ENCODE measurements at regions not wholly inside any gene's neighbourhood (a gene's known extent, or its start where the extent isn't known, plus 50 kb on each side); places are given as distances from the start of the nearest gene placed in this dataset.

- H3K27ac Mint-ChIP-seq = no peak overlapping the region
- H3K36me3 Mint-ChIP-seq (ENCODE audit: low read depth) = no peaks in the 10 kb centered on the region
- no peak overlapping the region for H3K4me3 Mint-ChIP-seq
- intact Hi-C loops (cut with micrococcal nuclease) = no loop called here
- H3K27me3 Mint-ChIP-seq (ENCODE audit: insufficient read depth) = no peaks in the 10 kb centered on the region
- no peaks in the 10 kb centered on the region for H3K4me1 Mint-ChIP-seq (ENCODE audit: low read depth)
- no peak for DNase-seq (ENCODE audit: low spot score)
- no peaks in the 10 kb centered on the region for H3K9me3 Mint-ChIP-seq
Measured at GRCh38 chr9:105908069-105908468, 213.7 kb downstream of the TMEM38B start.

- intact Hi-C loops (cut with micrococcal nuclease) = no loop called here
Measured at GRCh38 chr9:105911104-105911911, 217.0 kb downstream of the TMEM38B start.

GRCh38 chr9:105912157-105912862, 218.0 kb downstream of the TMEM38B start:
- Mint-ChIP-seq H3K36me3 (ENCODE audit: low read depth) (no peaks in the 10 kb centered on the region), H3K4me1 (ENCODE audit: low read depth) (no peaks in the 10 kb centered on the region), H3K27me3 (ENCODE audit: insufficient read depth) (no peaks in the 10 kb centered on the region), H3K4me3 (no peak overlapping the region), H3K27ac (no peak overlapping the region), H3K9me3 (no peaks in the 10 kb centered on the region)
- intact Hi-C loops (cut with micrococcal nuclease) = no loop called here
- DNase-seq (ENCODE audit: low spot score) = no peak

More at GRCh38 chr9:105911104-105911911, 217.0 kb downstream of the TMEM38B start:
- H3K9me3 Mint-ChIP-seq = no peaks in the 10 kb centered on the region
- no peak overlapping the region for H3K27ac Mint-ChIP-seq
- no peak overlapping the region for H3K4me3 Mint-ChIP-seq
- no peak for DNase-seq (ENCODE audit: low spot score)
- H3K4me1 Mint-ChIP-seq (ENCODE audit: low read depth) = no peaks in the 10 kb centered on the region
- no peaks in the 10 kb centered on the region for H3K27me3 Mint-ChIP-seq (ENCODE audit: insufficient read depth)
- H3K36me3 Mint-ChIP-seq (ENCODE audit: low read depth) = no peaks in the 10 kb centered on the region

- no peak overlapping the region for H3K4me3 Mint-ChIP-seq
- no peaks in the 10 kb centered on the region for H3K36me3 Mint-ChIP-seq (ENCODE audit: low read depth)
- intact Hi-C loops (cut with micrococcal nuclease) = no loop called here
- DNase-seq (ENCODE audit: low spot score) = no peak
- H3K9me3 Mint-ChIP-seq = no peaks in the 10 kb centered on the region
- no peak overlapping the region for H3K27ac Mint-ChIP-seq
- no peaks in the 10 kb centered on the region for H3K27me3 Mint-ChIP-seq (ENCODE audit: insufficient read depth)
- no peaks in the 10 kb centered on the region for H3K4me1 Mint-ChIP-seq (ENCODE audit: low read depth)
Measured at GRCh38 chr9:105912863-105913516, 218.6 kb downstream of the TMEM38B start.

- no peak for DNase-seq (ENCODE audit: low spot score)
- H3K9me3 Mint-ChIP-seq = no peaks in the 10 kb centered on the region
- H3K27me3 Mint-ChIP-seq (ENCODE audit: insufficient read depth) = no peaks in the 10 kb centered on the region
- no peaks in the 10 kb centered on the region for H3K4me1 Mint-ChIP-seq (ENCODE audit: low read depth)
- H3K4me3 Mint-ChIP-seq = no peak overlapping the region
- no peak overlapping the region for H3K27ac Mint-ChIP-seq
- intact Hi-C loops (cut with micrococcal nuclease) = no loop called here
- no peaks in the 10 kb centered on the region for H3K36me3 Mint-ChIP-seq (ENCODE audit: low read depth)
Measured at GRCh38 chr9:105921057-105921726, 226.9 kb downstream of the TMEM38B start.

- no peak overlapping the region for H3K27ac Mint-ChIP-seq
- no peak for DNase-seq (ENCODE audit: low spot score)
- no peaks in the 10 kb centered on the region for H3K9me3 Mint-ChIP-seq
- intact Hi-C loops (cut with micrococcal nuclease) = no loop called here
- no peaks in the 10 kb centered on the region for H3K4me1 Mint-ChIP-seq (ENCODE audit: low read depth)
- no peaks in the 10 kb centered on the region for H3K36me3 Mint-ChIP-seq (ENCODE audit: low read depth)
- no peak overlapping the region for H3K4me3 Mint-ChIP-seq
- H3K27me3 Mint-ChIP-seq (ENCODE audit: insufficient read depth) = no peaks in the 10 kb centered on the region
Measured at GRCh38 chr9:105928416-105928815, 234.1 kb downstream of the TMEM38B start.

GRCh38 chr9:105930011-105930627, 235.8 kb downstream of the TMEM38B start:
- Mint-ChIP-seq H3K36me3 (ENCODE audit: low read depth) (no peaks in the 10 kb centered on the region), H3K4me1 (ENCODE audit: low read depth) (no peaks in the 10 kb centered on the region), H3K27me3 (ENCODE audit: insufficient read depth) (no peaks in the 10 kb centered on the region), H3K4me3 (no peak overlapping the region), H3K9me3 (no peaks in the 10 kb centered on the region), H3K27ac (no peak overlapping the region)
- no peak for DNase-seq (ENCODE audit: low spot score)
- intact Hi-C loops (cut with micrococcal nuclease) = no loop called here

- H3K4me3 Mint-ChIP-seq = no peak overlapping the region
- intact Hi-C loops (cut with micrococcal nuclease) = no loop called here
- no peaks in the 10 kb centered on the region for H3K9me3 Mint-ChIP-seq
- no peaks in the 10 kb centered on the region for H3K27me3 Mint-ChIP-seq (ENCODE audit: insufficient read depth)
- H3K27ac Mint-ChIP-seq = no peak overlapping the region
- no peaks in the 10 kb centered on the region for H3K4me1 Mint-ChIP-seq (ENCODE audit: low read depth)
- no peaks in the 10 kb centered on the region for H3K36me3 Mint-ChIP-seq (ENCODE audit: low read depth)
- DNase-seq (ENCODE audit: low spot score) = no peak
Measured at GRCh38 chr9:105932276-105932675, 237.9 kb downstream of the TMEM38B start.

GRCh38 chr9:105950448-105950847, 256.1 kb downstream of the TMEM38B start:
- intact Hi-C loops (cut with micrococcal nuclease) = no loop called here
- no peaks in the 10 kb centered on the region for H3K4me1 Mint-ChIP-seq (ENCODE audit: low read depth)
- no peaks in the 10 kb centered on the region for H3K36me3 Mint-ChIP-seq (ENCODE audit: low read depth)
- H3K27me3 Mint-ChIP-seq (ENCODE audit: insufficient read depth) = no peaks in the 10 kb centered on the region
- no peak overlapping the region for H3K4me3 Mint-ChIP-seq
- DNase-seq (ENCODE audit: low spot score) = no peak
- no peak overlapping the region for H3K27ac Mint-ChIP-seq
- H3K9me3 Mint-ChIP-seq = peaks cover 17% of the 10 kb centered on the region

- H3K9me3 Mint-ChIP-seq = peaks cover 17% of the 10 kb centered on the region
- no peak for DNase-seq (ENCODE audit: low spot score)
- no peaks in the 10 kb centered on the region for H3K27me3 Mint-ChIP-seq (ENCODE audit: insufficient read depth)
- H3K27ac Mint-ChIP-seq = no peak overlapping the region
- intact Hi-C loops (cut with micrococcal nuclease) = no loop called here
- H3K36me3 Mint-ChIP-seq (ENCODE audit: low read depth) = no peaks in the 10 kb centered on the region
- H3K4me1 Mint-ChIP-seq (ENCODE audit: low read depth) = no peaks in the 10 kb centered on the region
- H3K4me3 Mint-ChIP-seq = no peak overlapping the region
Measured at GRCh38 chr9:105950894-105951293, 256.6 kb downstream of the TMEM38B start.

- intact Hi-C loops (cut with micrococcal nuclease) = no loop called here
- Mint-ChIP-seq H3K36me3 (ENCODE audit: low read depth) (no peaks in the 10 kb centered on the region), H3K27ac (no peak overlapping the region)
Measured at GRCh38 chr9:105954517-105954916, 260.2 kb downstream of the TMEM38B start.

GRCh38 chr9:105957830-105958229, 263.5 kb downstream of the TMEM38B start:
- no peak for DNase-seq (ENCODE audit: low spot score)
- Mint-ChIP-seq H3K36me3 (ENCODE audit: low read depth) (no peaks in the 10 kb centered on the region), H3K4me1 (ENCODE audit: low read depth) (no peaks in the 10 kb centered on the region), H3K9me3 (no peaks in the 10 kb centered on the region), H3K4me3 (no peak overlapping the region), H3K27ac (no peak overlapping the region), H3K27me3 (ENCODE audit: insufficient read depth) (no peaks in the 10 kb centered on the region)
- intact Hi-C loops (cut with micrococcal nuclease) = no loop called here

More at GRCh38 chr9:105954517-105954916, 260.2 kb downstream of the TMEM38B start:
- no peak for DNase-seq (ENCODE audit: low spot score)
- Mint-ChIP-seq H3K4me3 (no peak overlapping the region), H3K9me3 (no peaks in the 10 kb centered on the region), H3K4me1 (ENCODE audit: low read depth) (no peaks in the 10 kb centered on the region), H3K27me3 (ENCODE audit: insufficient read depth) (no peaks in the 10 kb centered on the region)

All from activated T-helper 1 cell treated with anti-CD3 and anti-CD28 coated beads, Interleukin-12 subunit alpha, Interleukin-12 subunit beta, Interleukin-2, Interleukin-4 antibody, amounts not matched to agents 30 ng/mL and 10 ng/mL and 1 ng/mL, durations not matched to agents 14 hours and 24 hours and 36 hours (primary cell).